PC-9 (cell line): ENCODE measurements at regions not wholly inside any gene's neighbourhood (a gene's known extent, or its start where the extent isn't known, plus 50 kb on each side); places are given as distances from the start of the nearest gene placed in this dataset.

Source experiments
- BruUV-seq: library from RNA; stranded (reverse); fragments of 400-500 nt; replicated peaks from 2 replicates; lab custom pipeline; 2021; lab: Mats Ljungman, UMichigan
- CTCF ChIA-PET: fragments of 300-600 bp; sonication (Branson Sonifier 250); formaldehyde crosslinking; loops from one replicate; lab custom pipeline; 2022; ENCODE audit warnings: antibody characterized with exemption; lab: Charles Lee
- POLR2A ChIA-PET: fragments of 300-600 bp; sonication (Branson Sonifier 250); formaldehyde crosslinking; loops from one replicate; lab custom pipeline; 2022; ENCODE audit warnings: antibody characterized with exemption; ENCODE audit not compliant: unreplicated experiment; lab: Charles Lee
- DNase-seq, 2 experiments: peaks; one replicate each; pipeline versions ENCODE4 v3.0.0 to v3.0.0-alpha.2; 2015 to 2022; ENCODE audit warnings: mixed read lengths in 1 of 2
- H2AFZ ChIP-seq: fragments of 200-600 bp; sonication (generic); 2 replicates; pipeline ENCODE4 v1.8.1; 2017; ENCODE audit warnings: antibody characterized with exemption
- H3F3A ChIP-seq: fragments of 200-600 bp; sonication (generic); 2 replicates; pipeline ENCODE4 v1.8.1; 2017; ENCODE audit warnings: antibody characterized with exemption, mild to moderate bottlenecking, low read depth; ENCODE audit not compliant: insufficient read depth
- H3K27ac ChIP-seq: fragments of 200-600 bp; sonication (generic); 2 replicates; pipeline ENCODE4 v1.6.1; 2016; ENCODE audit warnings: mixed run types
- H3K27me3 ChIP-seq: fragments of 200-600 bp; sonication (generic); 2 replicates; pipeline ENCODE4 v1.6.1; 2016; ENCODE audit warnings: low read depth, mixed run types; ENCODE audit not compliant: insufficient read depth
- H3K36me3 ChIP-seq: fragments of 200-600 bp; sonication (generic); 2 replicates; pipeline ENCODE4 v1.6.1; 2016; ENCODE audit warnings: low read depth, mixed run types
- H3K4me1 ChIP-seq: fragments of 200-600 bp; sonication (generic); replicated peaks from 2 replicates; pipeline ENCODE4 v1.6.1; 2016; ENCODE audit warnings: mixed run types; ENCODE audit not compliant: insufficient read depth
- H3K4me2 ChIP-seq: fragments of 200-600 bp; sonication (generic); 2 replicates; pipeline ENCODE4 v1.6.1; 2017; ENCODE audit warnings: mixed run types
- H3K4me3 ChIP-seq: fragments of 200-600 bp; sonication (generic); 2 replicates; pipeline ENCODE4 v1.6.1; 2016; ENCODE audit warnings: mixed run types
- H3K79me2 ChIP-seq: fragments of 200-600 bp; sonication (generic); 2 replicates; pipeline ENCODE4 v1.6.1; 2017; ENCODE audit warnings: low read depth, mixed run types
- H3K9me2 ChIP-seq: fragments of 200-600 bp; sonication (generic); 2 replicates; pipeline ENCODE4 v1.8.1; 2017; ENCODE audit warnings: mild to moderate bottlenecking; ENCODE audit not compliant: insufficient read depth
- H3K9me3 ChIP-seq: fragments of 200-600 bp; sonication (generic); 2 replicates; pipeline ENCODE4 v1.8.1; 2016; ENCODE audit warnings: low read depth; ENCODE audit not compliant: insufficient read depth
- H4K20me1 ChIP-seq: fragments of 200-600 bp; sonication (generic); 2 replicates; pipeline ENCODE4 v1.8.1; 2017; ENCODE audit not compliant: insufficient read depth
- CTCF ChIP-seq: fragments of 200-600 bp; sonication (generic); conservative IDR thresholded peaks from 2 replicates; pipeline ENCODE4 v1.6.1; 2017; ENCODE audit warnings: mixed run types, antibody characterized with exemption, mild to moderate bottlenecking, moderate library complexity
- EZH2 ChIP-seq: fragments of 200-600 bp; sonication (generic); IDR thresholded peaks from 2 replicates; pipeline ENCODE4 v1.8.0; 2017; ENCODE audit warnings: antibody characterized with exemption, low read depth
- intact Hi-C: fragments of 100-400 bp; cut with micrococcal nuclease; formaldehyde crosslinking; loops from one replicate; pipeline ENCODE4 v1.10.0; 2022; ENCODE audit not compliant: unreplicated experiment

- TF ChIP-seq CTCF (peak; percentile 97), EZH2 (no peak)
- H3F3A ChIP-seq = no peaks in the 10 kb centered on the region
Observed at GRCh38 chr18:45275367-45276113, 339.7 kb upstream of the SLC14A2 start.

DNA sequence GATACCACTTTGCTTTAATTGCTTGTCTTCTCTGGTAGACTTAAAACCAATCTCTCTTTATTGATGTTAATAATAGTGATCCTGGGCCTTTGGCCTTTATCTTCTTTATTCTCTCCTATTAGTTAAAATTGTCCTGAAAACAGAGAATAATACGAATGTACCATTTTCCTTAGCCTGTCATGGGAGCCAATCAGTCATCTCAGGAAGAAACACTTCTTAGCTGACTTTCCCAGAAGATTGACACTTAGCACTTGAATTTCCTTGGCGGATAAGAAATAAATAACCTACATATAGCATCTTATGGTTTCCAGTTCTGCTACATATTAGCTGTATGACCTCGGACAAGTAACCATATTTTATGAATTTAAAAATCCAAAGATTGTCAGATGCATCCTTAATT is 338.4 kb upstream of the SLC14A2 start:
- BruUV-seq = no TSS peak
- TF ChIP-seq CTCF = no peak
- no peak for TF ChIP-seq EZH2
- intact Hi-C loops = loop anchor here (5.0 kb wide), 1 partner anchor 105 kb away; no protein-coding TSS in a partner anchor
- H3F3A ChIP-seq = no peaks in the 10 kb centered on the region
- no peaks in the 10 kb centered on the region for H4K20me1 ChIP-seq
- H2AFZ ChIP-seq = no peak overlapping the region
- no peaks in the 10 kb centered on the region for H3K4me1 ChIP-seq
- H3K79me2 ChIP-seq = no peaks in the 10 kb centered on the region
- H3K36me3 ChIP-seq = no peaks in the 10 kb centered on the region
- no peak overlapping the region for H3K4me2 ChIP-seq
- CTCF ChIA-PET = no interaction called here
- H3K27me3 ChIP-seq = no peaks in the 10 kb centered on the region
- POLR2A ChIA-PET = no interaction called here
- DNase-seq = no peak
- no peak overlapping the region for H3K4me3 ChIP-seq
- H3K9me3 ChIP-seq = no peaks in the 10 kb centered on the region
- H3K9me2 ChIP-seq = no peaks in the 10 kb centered on the region
- no peak overlapping the region for H3K27ac ChIP-seq

More at GRCh38 chr18:45275367-45276113, 339.7 kb upstream of the SLC14A2 start:
- ChIA-PET POLR2A (no interaction called here), CTCF (no interaction called here)
- Histone ChIP-seq H3K4me3 (no peak overlapping the region), H3K4me2 (no peak overlapping the region), H2AFZ (no peak overlapping the region), H3K9me3 (no peaks in the 10 kb centered on the region; the same call in 1 of the 2 replicates), H3K27me3 (no peaks in the 10 kb centered on the region), H3K9me2 (no peaks in the 10 kb centered on the region), H4K20me1 (no peaks in the 10 kb centered on the region), H3K36me3 (no peaks in the 10 kb centered on the region), H3K27ac (no peak overlapping the region), H3K4me1 (no peaks in the 10 kb centered on the region), H3K79me2 (no peaks in the 10 kb centered on the region)
- intact Hi-C loops = loop anchor here (5.0 kb wide), 1 partner anchor 107 kb away; no protein-coding TSS in a partner anchor
- BruUV-seq = no TSS peak
- no peak for DNase-seq

GRCh38 chr18:45277908-45278307 is 337.4 kb upstream of the SLC14A2 start:
- ChIA-PET POLR2A (no interaction called here), CTCF (no interaction called here)
- DNase-seq = no peak
- Histone ChIP-seq H3K4me3 (no peak overlapping the region), H3K9me2 (no peaks in the 10 kb centered on the region), H3K36me3 (no peaks in the 10 kb centered on the region), H3K9me3 (no peaks in the 10 kb centered on the region), H2AFZ (no peak overlapping the region), H3K79me2 (no peaks in the 10 kb centered on the region), H3K27me3 (no peaks in the 10 kb centered on the region), H3K4me1 (no peaks in the 10 kb centered on the region), H4K20me1 (no peaks in the 10 kb centered on the region), H3K27ac (no peak overlapping the region), H3F3A (no peaks in the 10 kb centered on the region), H3K4me2 (no peak overlapping the region)
- TF ChIP-seq EZH2 = no peak
- intact Hi-C loops = loop anchor here (5.0 kb wide), 1 partner anchor 104 kb away; no protein-coding TSS in a partner anchor
- no TSS peak for BruUV-seq
